ENCODE measurements at regions not wholly inside any gene's neighbourhood (a gene's known extent, or its start where the extent isn't known, plus 50 kb on each side); places are given as distances from the start of the nearest gene placed in this dataset.

DNA sequence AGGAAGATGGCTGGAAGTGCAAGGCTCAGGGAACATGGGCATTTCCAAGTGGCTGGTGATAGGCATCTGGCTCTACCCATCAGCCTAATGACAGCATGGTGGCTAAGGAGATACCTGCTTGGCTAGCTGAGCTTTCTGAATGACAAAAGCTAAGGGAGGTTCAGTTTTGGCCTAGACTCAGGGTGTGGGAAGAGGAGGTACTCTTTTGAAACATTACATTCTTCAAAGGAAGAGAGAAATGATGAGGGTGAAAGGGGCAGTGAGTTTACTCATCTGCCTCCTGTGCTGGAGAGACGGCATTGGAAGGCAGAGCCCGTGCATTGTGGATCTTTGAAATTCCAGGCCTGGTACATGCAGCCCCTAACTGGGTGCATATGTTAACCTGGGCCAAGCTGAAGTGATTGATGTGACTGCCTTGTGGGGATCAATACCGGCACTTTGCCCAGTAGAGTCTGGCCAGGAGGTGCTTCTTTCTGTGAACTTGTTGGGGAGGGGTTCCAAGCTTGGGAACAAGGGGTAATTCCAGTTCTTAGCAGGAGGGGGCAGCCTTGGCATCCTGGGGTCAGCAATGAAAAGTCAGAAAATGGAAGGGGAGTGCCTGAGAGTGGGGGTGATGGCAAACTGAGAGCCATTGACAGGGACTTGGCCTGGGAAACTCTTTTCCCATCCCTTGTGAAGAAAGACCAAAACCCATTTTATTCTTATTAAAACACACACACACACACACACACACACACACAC, 108.6 kb downstream of the ACER2 start:
- no peaks in the 10 kb centered on the region for H3K36me3 ChIP-seq (ENCODE audit: control insufficient read depth, insufficient read depth, low read length)
- H3K4me3 ChIP-seq (ENCODE audit: low read depth, low read length), result no peak overlapping the region
- no peaks in the 10 kb centered on the region for H3K27me3 ChIP-seq (ENCODE audit: control insufficient read depth, insufficient read depth, low read length)
- DNase-seq (ENCODE audit: low read depth), result no peak
- TF ChIP-seq CTCF (IDR thresholded peaks at IDR 0.05; ENCODE audit: insufficient read depth, low read length, poor library complexity, severe bottlenecking), result peak; percentile 33

GRCh38 chr9:19516348-19516747, 107.5 kb downstream of the ACER2 start:
- H3K36me3 ChIP-seq (ENCODE audit: control insufficient read depth, insufficient read depth, low read length), result no peaks in the 10 kb centered on the region
- H3K4me3 ChIP-seq (ENCODE audit: low read depth, low read length), result no peak overlapping the region
- no peak for DNase-seq (ENCODE audit: low read depth)
- H3K27me3 ChIP-seq (ENCODE audit: control insufficient read depth, insufficient read depth, low read length), result no peaks in the 10 kb centered on the region
- no peak for TF ChIP-seq CTCF (IDR thresholded peaks at IDR 0.05; ENCODE audit: insufficient read depth, low read length, poor library complexity, severe bottlenecking)

GRCh38 chr9:19513671-19514275, 105.0 kb downstream of the ACER2 start:
- Histone ChIP-seq H3K4me3 (ENCODE audit: low read depth, low read length) (no peak overlapping the region), H3K36me3 (ENCODE audit: control insufficient read depth, insufficient read depth, low read length) (no peaks in the 10 kb centered on the region), H3K27me3 (ENCODE audit: control insufficient read depth, insufficient read depth, low read length) (no peaks in the 10 kb centered on the region)
- no peak for TF ChIP-seq CTCF (IDR thresholded peaks at IDR 0.05; ENCODE audit: insufficient read depth, low read length, poor library complexity, severe bottlenecking)
- no peak for DNase-seq (ENCODE audit: low read depth)

- DNase-seq (ENCODE audit: low read depth), result no peak
- no peaks in the 10 kb centered on the region for H3K27me3 ChIP-seq (ENCODE audit: control insufficient read depth, insufficient read depth, low read length)
- no peak for TF ChIP-seq CTCF (IDR thresholded peaks at IDR 0.05; ENCODE audit: insufficient read depth, low read length, poor library complexity, severe bottlenecking)
These were observed 103.5 kb downstream of the ACER2 start for GRCh38 chr9:19512103-19512832.

GRCh38 chr9:19511694-19512093, 102.9 kb downstream of the ACER2 start:
- Histone ChIP-seq H3K4me3 (ENCODE audit: low read depth, low read length) (no peak overlapping the region), H3K36me3 (ENCODE audit: control insufficient read depth, insufficient read depth, low read length) (no peaks in the 10 kb centered on the region), H3K27me3 (ENCODE audit: control insufficient read depth, insufficient read depth, low read length) (no peaks in the 10 kb centered on the region)
- TF ChIP-seq CTCF (IDR thresholded peaks at IDR 0.05; ENCODE audit: insufficient read depth, low read length, poor library complexity, severe bottlenecking), result no peak
- DNase-seq (ENCODE audit: low read depth), result no peak

More at GRCh38 chr9:19512103-19512832, 103.5 kb downstream of the ACER2 start:
- Histone ChIP-seq H3K4me3 (ENCODE audit: low read depth, low read length) (no peak overlapping the region), H3K36me3 (ENCODE audit: control insufficient read depth, insufficient read depth, low read length) (no peaks in the 10 kb centered on the region)
